NCI-H2227 (cell line): ENCODE measurements at regions not wholly inside any gene's neighbourhood (a gene's known extent, or its start where the extent isn't known, plus 50 kb on each side); places are given as distances from the start of the nearest gene placed in this dataset.

Experiments
- DNase-seq: peaks from one replicate; lab custom pipeline; 2025; ENCODE audit not compliant: unreplicated experiment; lab: John Stamatoyannopoulos, UW

GRCh38 chr3:65233561-65233960, 545.8 kb upstream of the ADAMTS9 start:
- DNase-seq: no peak

DNA sequence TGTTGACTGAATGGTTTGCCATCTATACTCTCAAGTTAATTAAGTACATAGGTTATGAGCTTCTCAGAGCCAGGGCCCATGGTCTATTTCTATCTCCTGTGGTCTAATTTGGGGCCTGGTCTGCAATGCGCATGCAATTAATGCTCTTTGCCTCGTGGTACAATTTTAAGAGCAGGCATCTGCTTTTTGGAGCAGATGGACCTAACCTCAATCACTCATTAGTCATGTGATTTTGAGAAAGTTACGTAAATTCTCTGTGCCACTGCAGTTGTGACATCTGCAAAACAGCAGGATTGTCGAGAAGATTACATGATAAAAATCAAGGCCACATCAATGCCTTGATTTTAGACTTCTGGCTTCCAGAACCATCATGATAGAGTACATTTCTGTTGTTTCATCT, 543.7 kb upstream of the ADAMTS9 start:
- peak; percentile 26 for DNase-seq

GRCh38 chr3:65230261-65231139, 542.7 kb upstream of the ADAMTS9 start:
- peak; percentile 27 for DNase-seq

- DNase-seq: no peak
Observed at GRCh38 chr3:65226287-65226686, 538.5 kb upstream of the ADAMTS9 start.

- no peak for DNase-seq
Observed at GRCh38 chr3:65210026-65210814, 522.4 kb upstream of the ADAMTS9 start.

DNA sequence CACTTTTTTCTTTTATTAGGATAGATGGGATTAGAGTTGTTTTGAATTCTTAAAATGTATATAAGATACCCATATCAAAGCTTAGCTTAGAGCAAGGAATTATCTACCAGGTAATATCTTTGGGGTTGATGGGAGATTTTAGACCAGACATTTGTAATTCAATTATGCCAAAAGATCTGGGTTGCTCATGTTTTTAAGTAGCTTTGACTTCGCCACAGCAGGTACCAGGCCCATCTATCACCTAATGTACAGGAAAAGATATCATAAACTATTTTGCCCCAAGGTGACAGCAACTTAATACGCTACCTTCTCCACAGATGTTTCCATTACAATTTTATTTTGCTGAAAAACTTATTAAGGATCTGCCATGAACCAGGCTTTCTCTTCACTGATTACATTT, 514.6 kb upstream of the ADAMTS9 start:
- no peak for DNase-seq

DNA sequence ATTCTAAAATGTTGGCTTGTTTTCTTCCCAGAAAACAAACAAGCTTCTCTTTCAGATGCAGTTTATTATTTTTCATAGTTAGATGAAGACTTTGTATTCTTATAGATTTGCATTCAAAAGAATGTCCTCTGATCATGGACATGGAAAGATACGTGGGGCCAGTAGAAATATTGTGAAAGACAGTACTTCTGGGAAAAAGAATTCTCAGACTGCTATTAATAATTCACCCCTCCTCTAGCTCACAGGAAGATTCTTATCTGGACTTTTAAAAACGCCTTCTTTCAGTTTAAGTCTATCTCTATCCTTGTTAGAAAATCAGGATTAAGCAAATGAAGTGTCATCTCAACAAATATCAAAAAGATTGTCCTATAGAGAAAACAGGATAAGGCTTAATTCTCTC, 514.1 kb upstream of the ADAMTS9 start:
- no peak for DNase-seq

- peak; percentile 57 for DNase-seq
Observed at GRCh38 chr3:65200310-65200970, 512.6 kb upstream of the ADAMTS9 start.

- no peak for DNase-seq
Observed at GRCh38 chr3:65196663-65197062, 508.9 kb upstream of the ADAMTS9 start.

DNA sequence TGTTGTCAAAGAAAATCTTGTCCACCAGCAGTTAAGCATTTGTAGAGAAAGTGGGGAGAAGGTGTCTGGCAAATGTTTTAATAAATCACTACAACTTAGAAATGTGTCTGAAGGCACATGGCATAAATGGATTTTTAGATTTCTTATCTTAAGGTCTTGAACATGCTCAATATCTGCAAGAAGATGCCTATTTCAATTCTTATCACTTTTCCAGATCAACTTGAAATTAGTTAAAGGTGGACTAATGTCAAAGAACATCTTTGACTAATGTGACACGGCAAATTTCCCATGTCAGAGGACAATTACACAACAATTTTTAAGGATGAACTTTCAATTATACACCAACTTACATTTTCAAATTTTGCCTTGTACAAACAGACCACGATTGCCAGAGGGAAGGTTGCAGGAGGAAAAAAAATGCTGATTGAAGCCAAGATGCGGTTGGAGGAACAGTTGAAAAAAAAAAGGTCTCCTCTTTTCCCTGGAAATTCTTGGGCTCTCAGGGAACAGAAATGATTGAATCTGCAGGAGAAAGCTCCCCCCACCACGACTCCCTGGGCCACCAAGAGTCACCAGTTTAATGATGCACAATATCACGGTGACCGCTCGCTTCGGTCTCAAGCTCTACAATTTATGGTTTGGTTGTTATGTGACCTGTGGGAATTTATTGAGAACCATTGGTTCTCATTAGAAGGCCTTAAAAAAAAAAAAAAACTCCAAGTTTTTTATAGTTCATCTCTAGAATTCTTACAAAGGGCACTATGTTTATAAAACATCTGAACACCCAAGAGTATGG, 507.6 kb upstream of the ADAMTS9 start:
- DNase-seq: no peak

- no peak for DNase-seq
Observed at GRCh38 chr3:65194744-65195143, 506.9 kb upstream of the ADAMTS9 start.

GRCh38 chr3:65194047-65194714, 506.4 kb upstream of the ADAMTS9 start:
- no peak for DNase-seq

- DNase-seq: no peak
Observed at GRCh38 chr3:65193531-65193930, 505.7 kb upstream of the ADAMTS9 start.

- no peak for DNase-seq
Observed at GRCh38 chr3:65190111-65190510, 502.3 kb upstream of the ADAMTS9 start.

DNA sequence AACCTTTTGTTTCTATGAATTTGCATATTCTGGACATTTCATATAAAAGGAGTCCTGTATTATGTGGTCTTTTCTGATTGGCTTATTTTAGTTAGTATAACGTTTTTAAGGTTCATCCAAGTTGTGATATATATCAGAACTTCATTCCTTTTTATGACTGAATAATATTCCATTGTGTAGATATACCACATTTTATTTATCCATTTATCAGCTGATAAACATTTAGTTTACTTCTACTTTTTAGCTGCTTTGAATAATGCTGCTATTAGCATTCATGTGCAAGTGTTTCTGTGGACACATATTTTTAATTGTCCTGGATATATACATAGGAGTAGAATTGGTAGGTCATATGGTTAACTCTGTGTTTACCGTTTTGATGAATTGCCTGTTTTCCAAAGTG, 498.5 kb upstream of the ADAMTS9 start:
- DNase-seq: no peak

DNA sequence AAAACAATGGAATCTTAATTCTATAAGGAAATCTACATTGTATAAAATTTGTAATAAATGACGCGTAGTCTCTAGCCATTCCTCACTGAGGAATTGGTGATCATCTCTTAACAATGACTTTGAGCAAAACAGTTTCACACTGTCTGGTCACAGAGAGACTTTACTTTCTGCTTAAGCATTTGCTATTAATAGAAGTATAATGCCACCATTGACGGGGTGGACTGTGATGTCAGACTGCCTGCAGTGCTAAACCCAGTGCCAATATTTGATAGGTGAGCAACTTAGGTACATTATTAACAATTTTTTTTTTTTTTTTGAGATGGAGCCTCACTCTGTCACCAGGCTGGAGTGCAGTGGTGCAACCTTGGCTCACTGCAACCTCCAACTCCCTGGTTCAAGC, 494.9 kb upstream of the ADAMTS9 start:
- DNase-seq: no peak

DNA sequence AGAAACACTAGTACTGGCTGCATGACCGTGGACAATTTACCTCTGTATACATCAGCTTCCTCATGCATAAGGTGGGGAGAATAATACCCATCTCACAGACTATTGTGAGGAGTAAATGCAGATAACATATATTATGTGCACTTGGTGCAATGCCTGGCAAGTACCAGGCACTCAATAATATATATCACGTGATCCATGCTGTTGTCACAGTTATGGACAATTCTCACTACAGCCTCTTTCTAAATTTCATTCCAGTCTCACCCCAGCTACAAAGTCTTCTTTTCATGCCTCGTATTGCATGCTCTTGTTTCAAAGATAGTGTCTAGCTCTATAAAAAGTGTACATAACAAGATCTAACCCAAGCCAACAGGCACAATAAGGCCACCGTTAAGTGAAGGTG, 494.3 kb upstream of the ADAMTS9 start:
- DNase-seq: no peak

GRCh38 chr3:65181391-65181871, 493.6 kb upstream of the ADAMTS9 start:
- no peak for DNase-seq

DNA sequence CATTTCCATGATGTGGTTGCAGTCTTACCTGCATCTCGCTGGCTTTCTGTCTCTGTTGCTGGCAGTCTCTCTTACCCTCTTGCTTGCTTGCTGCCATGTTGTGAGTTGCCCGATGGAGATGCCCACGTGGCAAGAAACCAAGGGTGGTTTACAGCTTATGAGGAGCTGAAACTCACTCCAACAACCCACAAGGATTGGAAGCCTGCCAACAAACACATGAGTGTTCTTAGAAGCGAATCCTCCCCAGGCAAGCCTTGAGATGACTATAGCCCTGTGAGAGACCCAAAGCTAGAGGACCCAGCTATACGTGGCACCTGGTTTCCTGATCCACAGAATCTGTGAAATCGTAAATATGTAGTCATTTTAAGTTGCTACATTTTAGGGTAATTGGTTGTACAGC, 490.9 kb upstream of the ADAMTS9 start:
- DNase-seq: no peak

GRCh38 chr3:65177960-65178376, 490.2 kb upstream of the ADAMTS9 start:
- no peak for DNase-seq
